Activated CD8-positive, alpha-beta memory T cell treated with anti-CD3 and anti-CD28 coated beads for 48 hours (primary cell): ENCODE measurements at regions not wholly inside any gene's neighbourhood (a gene's known extent, or its start where the extent isn't known, plus 50 kb on each side); places are given as distances from the start of the nearest gene placed in this dataset.
"Not testable (repeated sequence)": the region's sequence is repeated elsewhere in the genome, so short reads cannot be mapped to it uniquely, and the experiment has no call there.

Source experiments
- DNase-seq, 3 experiments: peaks; one replicate each; pipeline ENCODE4 v3.0.0-alpha.2; 2020; ENCODE audit warnings: low read depth in 2 of 3, low spot score in 2 of 3

DNA sequence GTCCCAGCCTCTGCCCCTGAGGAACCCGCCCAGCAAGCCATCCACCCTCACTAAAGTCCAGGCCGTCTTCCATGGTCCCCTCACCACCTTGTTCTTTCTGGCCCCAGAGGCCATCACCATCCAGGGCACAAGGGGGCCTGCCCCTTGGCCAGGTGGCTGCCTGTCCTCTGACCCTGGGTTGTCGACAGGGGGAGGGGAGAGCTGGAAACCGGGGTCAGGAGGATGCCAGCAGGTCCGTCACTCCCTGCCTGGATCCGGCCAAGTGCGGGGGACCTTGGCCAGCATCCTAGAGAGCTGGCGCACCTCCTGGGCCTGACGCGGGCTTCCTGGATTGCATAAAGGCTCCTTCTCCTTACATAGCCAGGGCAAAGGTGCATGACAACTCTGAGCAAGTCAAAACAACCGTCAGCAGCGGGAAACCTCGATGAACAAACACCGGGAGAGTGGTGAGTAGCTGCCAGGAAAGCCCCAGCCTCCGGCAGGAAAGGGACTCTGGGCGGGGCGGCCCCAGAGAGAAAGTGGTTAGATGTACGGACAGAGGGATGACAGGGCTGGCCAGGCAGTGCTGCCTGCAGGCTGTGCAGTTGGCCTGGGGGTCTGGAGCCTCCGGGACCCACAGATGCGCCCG lies 4461.2 kb upstream of the TPTE start:
- not testable (repeated sequence) for DNase-seq

DNA sequence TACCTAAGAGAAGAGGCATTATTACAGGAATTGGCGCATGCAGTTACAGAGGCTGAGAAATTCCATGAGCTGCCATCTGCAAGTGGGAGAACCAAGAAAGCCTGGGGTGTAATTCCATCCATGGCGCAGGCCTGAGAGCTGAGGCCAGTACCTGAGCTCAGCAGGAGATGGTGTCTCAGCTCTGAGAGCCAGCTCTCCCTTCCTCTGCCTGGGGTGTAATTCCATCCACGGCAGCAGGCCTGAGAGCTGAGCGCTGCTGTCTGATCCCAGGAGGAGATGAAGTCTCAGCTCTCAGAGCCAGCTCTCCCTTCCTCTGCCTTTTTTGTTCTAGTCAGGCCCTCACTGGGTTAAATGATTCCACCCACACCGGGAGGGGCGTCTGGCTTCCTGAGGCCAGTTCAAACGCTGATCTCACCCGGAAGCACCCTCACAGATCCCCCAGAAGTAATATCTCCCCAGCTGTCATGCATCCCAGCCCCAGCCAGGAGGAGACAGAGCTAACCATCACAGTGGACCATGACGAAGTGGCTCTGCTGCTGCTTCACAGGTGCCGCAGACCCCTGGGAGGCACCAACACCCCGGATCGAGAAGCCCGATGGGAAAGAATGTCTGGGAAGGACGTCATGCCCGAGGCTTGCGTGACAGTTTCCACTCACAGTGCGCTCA lies 4454.9 kb upstream of the TPTE start:
- DNase-seq: not testable (repeated sequence)

DNA sequence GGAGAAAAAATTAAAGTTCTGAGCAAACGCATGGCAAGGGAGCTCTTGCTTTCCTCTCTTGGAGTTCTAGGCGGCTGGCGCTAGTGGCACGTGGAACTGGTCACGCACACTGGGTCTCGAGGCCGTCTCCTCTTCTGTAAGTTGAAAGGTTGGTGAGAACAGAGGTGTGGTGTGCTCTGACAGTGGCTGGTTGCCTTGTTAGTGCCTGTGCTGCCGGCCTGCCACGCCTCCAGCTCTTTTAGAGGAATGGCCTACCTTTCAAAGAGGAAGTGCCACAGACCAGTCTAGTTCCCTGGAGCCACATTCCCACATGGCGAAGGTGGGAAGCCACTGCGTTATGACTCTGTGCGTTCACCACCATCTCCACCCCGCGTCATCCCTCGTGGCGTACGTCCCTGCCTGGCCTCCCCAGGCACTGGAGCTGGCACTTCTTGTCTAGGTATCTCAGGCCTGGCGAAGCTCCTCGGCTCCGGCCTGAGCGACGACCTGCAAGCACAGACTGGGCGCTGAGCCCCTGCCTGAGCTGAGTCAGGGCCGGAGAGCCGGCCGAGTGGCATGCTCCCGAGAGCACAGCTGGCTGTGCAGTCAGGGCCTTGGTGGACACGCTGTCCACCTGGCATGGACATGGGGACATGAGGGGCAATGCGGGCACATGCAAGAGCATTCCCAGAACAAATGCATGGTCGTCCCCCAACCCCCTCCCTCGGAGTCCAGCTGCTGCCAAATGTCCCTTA lies 4453.1 kb upstream of the TPTE start:
- DNase-seq: not testable (repeated sequence)

DNA sequence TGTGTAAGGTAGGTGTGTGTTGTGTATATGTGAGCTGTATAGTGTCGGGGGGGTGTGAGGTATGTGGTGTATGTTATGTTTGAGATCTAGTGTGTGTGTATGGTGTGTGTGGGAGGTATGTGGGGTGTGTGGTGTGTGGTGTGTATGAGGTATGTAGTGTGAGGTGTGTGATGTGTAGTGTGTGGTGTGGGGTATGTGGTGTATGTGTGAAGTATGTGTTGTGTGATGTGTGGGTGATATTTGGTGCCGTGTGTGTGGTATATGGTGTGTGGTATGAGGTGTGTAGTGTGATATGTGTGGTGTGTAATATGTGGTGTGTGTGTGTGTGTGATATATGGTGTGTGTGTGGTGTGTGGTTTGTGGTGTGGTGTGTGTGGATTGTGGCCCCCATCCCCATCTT lies 4451.2 kb upstream of the TPTE start:
- not testable (repeated sequence) for DNase-seq

DNA sequence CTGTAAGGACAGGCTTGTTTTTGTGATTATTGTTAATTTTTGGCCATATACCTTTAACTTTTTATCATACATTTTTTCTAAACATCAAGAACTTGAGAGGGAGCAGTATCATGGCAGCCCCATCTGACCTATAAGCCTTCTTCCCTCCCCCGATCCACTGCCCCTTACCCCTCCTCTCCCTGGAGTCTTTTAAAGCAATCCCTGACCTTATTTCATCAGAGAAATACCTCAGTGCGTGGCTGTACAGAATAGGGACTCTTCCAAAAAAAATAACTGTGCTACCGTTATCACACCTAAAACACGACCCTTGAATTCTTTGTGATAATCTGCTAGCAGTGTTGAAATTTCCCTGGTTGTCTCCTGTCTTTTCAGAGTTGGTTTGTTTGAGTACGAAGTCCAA lies 4448.7 kb upstream of the TPTE start:
- DNase-seq: not testable (repeated sequence)

DNA sequence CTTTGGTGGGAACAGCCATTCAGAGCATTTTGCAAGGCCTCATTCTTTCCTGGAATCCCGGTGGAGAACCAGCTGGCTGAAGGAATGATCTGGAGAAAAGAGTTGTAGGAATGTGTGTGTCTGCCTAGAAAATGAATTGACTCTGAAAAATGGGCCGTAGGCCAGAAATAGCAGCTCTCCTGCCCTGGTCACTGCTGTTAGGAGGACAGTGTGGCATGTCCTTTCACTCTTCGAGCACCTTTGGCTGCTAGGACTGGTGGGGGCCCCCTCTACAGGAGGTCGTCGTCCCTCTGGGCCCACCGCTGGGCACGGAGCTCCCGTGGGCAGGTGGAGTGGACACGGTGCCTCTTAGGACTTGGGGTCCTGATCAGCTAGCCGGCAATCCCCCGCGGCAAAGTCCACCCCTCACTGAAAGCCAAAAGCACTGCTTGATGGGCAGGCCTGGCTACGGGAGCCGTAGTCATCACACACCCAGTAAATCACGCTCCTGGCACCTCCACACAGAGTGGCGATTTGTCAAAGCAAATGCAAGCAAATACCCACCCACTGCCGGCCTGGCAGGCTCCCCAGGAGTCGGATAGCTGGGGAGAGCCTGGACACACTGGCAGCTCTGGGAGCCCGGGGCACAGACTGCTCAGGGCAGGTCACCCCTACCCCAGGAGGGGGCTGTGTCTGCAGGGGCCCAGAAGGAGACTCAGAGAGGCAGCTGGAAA lies 4447.2 kb upstream of the TPTE start:
- DNase-seq: not testable (repeated sequence)

DNA sequence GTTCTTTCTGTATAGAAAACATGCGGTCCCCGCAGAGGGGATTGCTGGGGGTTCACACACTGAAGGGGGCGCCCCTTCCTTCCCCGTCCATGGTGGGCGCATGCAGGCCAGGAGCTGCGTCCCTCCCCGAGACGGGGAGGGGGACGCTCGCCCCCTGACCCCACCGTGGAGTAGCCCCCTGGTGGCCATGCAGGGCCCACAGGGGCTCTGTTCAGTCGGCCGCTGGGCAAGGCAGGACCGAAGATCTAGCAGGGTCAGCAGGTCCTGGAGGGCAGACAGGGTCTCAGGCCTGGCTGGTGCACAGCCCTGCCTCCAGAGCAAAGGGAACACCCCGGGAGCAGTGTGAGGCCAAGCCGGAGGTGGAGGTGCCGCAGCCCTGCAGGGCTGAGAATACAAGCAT lies 4446.4 kb upstream of the TPTE start:
- DNase-seq: not testable (repeated sequence)

DNA sequence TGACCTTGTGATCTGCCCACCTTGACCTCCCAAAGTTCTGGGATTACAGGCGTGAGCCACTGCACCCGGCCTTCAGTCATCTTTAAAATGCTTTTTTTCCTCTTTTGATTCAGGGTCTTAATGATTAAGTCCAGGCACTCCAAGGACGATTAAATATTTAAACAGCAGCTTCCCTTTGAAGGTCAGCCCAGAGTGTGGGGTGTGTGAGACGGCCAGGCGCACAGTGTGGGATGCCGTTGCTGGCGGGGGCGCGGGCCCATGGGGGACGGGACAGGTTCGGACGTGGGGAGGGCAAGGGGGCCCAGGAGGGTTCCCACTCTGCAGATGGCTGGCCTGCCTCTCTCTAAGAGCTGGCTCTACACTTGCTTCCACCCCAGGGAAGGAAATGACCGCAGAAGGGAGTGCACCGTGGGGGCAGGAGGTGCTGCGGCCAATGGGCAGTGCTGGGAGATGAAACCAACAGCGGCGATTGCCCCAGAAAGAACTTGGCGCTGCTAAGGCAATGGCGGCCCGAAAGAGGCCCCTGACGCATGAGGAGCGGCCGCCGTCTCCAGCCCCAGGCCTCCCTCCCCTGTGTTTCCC lies 4445.7 kb upstream of the TPTE start:
- not testable (repeated sequence) for DNase-seq

DNA sequence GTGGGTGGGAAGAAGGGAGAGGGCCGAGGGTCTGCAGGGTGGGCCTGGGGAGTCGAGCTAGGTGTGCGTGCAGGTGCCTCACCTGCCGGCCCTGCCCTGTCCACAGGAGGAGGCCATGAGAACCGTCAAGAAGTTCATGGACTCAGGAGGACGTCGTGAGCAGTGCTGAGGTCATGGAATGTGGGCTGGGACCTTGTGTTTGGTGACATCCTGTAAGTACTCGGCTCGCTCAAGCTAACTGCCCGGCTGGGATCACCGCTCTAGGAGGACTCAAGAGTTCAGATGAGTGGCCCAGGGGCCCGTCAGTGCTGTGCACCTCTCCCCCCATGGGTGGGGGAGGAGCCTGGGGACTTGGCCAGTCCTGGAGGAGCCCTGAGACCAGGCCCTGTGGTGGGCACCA lies 4444.0 kb upstream of the TPTE start:
- not testable (repeated sequence) for DNase-seq

DNA sequence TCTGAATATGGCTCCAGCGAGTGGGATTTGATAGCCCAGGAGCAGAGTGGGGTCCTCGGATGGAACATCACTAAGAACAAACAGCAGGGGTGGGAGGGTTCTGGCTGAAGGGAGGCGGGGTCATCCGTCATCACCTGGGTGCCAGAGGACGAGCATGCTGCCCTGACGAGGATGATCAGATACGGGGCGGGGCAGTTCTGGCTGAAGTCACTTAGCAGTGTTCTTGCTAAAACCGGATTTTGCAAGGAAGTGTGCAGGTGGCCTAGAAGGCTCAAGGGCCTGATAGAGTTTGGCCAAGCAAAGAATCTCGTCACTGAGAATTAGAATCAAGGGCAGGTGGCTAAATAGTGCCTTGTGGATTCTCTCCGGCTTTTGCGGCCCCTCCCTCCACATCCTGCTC lies 4442.5 kb upstream of the TPTE start:
- DNase-seq: not testable (repeated sequence)

DNA sequence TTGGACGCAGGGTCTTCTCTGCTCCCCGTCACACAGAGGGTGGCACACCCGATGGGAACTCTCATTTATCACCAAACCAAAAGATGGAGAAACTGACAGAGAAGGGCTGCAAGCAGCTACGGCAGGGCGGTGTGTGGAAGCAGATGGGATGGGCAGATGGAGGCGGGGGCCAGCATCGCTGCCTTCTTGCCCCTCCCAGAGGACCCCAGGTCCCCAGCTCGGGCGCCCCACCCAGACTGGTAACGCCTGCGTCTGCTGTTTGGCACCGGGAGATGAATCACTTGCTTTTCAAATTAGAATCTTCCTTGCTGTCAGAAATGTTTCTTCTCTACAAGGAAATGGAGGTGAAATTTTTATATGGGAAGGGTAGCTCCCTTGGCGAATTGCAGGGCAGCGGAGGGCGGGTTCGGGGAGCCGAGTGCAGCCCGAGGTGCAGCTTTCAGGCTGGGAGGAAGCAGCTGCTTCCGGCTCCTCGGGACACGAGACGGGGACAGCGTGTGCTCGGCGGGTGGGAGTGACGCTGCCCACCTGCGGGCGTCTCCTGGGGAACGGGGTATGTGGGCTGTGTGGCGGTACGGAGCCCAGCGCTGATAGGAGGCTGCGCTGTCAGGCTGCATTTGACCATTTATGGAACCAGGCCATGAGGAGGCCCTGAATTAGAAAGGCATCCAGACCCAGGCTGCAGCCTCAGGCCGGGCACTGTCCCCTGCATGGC lies 4440.3 kb upstream of the TPTE start:
- not testable (repeated sequence) for DNase-seq

DNA sequence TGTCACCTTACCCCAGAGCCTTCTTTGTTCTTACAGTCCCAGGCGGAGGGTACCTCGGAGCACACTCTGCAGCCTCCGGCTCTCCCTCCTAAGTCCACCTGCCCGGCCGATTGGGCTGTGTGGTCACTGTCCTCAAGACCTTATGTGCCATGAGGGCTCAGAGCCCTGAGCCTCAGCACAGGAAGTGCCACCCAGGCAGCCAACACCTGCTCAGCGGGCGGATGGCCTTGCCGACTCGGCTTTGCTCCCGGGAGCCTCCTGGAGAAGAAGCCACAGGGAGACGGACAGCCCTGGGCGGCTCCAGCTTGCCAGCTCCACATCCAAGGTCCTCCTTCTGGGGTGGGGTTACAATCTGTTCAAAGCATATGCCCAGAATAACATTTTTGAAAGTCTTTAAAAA lies 4439.2 kb upstream of the TPTE start:
- not testable (repeated sequence) for DNase-seq

DNA sequence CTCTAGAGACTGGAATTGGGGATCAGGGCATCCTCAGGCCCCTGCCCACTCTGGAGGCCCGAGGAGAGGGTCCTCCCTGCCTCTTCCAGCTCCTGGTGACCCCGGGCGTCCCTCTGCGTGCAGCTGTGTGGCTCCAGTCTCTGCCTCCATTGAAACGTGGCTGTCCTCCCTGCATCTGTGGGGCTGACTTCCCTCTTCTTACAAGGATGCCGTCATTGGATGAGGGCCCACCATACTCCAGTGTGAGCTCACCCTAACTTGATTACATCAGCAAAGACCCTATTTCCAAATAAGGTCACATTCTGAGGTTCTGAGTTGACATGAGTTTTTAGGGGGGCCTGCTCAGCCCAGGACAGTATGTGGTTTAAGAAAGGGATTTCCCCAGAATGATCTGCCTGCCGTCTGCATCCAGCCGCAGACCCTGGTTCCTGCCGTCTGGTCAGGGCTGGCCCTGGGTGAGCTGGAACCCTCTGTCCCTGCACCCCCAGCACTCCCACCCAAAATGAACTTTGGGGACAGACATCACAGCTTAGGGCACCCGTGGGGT lies 4437.7 kb upstream of the TPTE start:
- DNase-seq: not testable (repeated sequence)

DNA sequence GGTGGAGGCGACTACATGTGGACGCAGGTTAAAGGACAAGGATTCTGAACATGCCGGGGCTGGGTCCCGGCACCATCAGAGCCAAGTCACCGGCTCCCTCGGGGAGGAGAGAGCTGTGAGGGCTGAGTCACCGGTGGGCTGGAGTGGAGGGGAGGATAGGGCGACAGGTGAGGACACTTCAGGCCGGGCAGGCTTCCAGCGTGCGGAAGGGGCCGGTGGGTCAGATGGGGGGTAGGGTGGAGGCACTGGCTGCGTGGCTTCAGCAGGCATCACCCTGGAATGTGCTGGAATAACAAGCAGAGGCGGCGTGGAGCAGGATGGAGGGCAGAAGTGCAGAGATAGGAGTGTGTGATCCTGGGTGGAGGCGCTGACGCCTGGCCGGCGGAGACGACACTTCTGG lies 4435.3 kb upstream of the TPTE start:
- not testable (repeated sequence) for DNase-seq

DNA sequence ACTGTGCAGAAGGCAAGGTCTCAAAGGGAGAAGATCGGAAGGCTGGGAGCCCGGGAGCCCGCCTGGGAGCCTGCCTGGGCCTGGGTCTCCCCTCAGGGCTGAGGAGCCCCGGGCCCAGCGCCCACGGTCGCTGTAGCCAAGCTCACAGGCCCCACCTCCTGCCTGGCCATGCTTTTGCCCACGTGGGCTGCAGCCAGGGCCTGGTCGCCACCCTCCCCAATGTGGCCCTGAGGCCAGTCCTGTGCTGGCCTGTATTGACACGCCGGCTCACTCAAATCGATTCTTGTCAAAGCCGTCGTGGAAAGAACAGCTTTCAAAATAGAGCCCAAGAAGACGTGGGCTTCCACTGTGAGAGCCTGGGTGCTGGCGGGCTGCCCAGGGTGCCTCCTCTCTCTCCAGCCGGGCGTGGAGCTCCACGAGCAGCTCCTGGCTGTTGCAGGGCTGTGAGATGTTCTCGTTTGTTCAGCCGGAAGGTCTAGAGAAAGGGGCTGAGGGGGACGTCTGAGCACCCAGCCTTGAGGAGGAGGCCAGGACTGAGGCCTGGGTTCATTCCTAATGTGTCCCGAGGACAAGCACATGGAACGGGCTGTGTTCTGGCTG lies 4433.7 kb upstream of the TPTE start:
- not testable (repeated sequence) for DNase-seq

DNA sequence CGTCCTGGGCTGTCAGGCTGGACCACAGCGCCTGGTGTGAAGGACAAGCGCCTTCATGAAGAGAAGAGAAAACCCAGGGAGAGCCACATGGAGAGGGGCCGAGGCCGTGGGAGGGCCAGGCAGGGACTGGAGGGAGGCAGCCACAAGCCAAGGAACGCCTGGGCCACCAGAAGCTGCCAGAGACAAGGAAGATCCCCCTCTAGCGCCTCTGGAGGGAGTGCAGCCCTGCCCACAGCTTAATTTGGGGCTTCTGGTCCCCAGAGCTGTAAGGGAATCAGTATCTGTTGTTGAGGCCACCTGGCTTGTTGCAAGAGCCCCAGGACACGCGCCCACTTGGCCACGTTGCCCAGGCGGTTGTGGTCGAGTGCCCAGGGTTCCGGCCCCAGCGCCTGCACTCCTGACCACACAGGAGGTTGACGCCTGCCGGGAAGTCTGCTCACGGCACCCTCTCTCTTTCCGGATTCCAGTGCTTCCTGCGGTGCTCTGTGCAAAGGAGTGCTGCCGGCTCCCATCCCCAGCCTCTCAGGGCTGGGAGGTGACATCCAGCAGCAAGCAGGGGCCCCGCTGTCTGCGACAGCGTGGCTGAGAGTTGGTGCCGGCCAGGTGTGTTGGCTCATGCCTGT lies 4431.0 kb upstream of the TPTE start:
- DNase-seq: not testable (repeated sequence)

DNA sequence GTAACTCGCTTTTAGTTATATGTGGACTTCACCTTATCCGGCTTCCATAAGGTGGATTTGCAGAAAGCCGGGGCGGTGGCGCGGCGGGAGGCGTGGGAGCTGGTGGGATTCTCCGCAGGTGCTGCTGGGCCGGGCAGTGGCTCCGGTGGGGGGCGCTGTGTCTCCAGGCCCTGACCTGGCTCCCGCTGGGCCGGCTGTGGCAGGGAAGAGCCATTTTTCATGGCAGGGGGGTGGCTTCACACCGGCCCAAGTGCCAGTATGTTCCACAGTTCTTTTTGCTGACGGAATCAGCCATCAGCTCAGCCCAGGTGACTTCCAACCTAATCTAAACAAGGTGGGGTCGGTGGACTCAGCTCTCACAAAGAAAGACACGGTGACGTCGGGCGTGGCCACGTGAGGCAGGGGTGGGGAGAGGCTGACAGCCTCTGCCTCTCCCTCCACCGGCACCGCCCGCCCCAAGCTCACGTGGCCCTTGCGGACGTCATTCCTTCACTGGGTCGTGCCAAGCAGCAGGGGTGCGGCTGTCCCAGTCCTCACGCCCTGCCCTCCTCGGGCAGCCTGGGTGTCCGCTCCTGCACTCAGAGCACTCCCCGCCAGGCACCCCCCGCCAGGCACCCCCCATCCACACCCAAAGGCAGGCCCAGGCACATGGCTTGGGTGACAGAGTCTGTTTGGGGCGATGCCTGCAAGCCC lies 4429.9 kb upstream of the TPTE start:
- DNase-seq: not testable (repeated sequence)

DNA sequence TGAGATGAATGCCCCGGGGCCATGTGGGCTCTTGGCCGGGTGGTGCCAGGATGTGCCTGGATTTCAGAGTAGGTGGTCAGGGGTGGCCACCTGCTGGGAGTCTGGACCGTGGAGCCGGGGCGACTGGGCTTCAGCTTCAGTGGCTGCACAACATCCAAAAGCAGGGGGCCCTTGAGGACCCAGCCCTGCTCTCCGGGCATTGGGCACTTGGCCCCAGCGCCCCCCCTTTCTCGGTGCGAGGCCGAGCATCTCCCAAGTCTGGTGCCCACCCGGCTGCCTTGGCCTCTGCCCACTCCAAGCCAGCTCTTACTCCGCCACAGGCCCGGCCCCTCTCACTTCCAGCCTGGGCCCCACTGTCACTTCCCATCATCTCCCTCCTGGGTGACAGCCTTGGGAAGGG lies 4429.0 kb upstream of the TPTE start:
- not testable (repeated sequence) for DNase-seq

DNA sequence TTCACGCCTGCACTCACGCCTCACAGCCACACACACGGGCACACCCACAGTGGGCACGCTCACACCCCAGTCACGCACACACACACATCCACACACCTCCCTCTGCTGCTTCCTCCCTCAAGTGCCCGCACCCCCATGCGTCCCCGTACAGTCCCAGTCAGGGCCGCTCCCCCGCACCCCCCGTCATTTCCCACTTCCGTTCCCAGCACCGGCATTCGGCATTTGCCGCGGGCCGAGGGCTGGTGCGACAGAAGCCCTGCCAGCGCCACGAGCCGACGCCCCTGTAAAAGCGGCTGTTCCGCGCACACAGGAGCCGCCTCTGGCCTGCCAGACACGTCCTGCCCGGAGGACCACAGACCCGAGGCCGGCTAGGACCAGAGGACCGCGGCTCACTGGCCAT lies 4428.0 kb upstream of the TPTE start:
- DNase-seq: not testable (repeated sequence)
